HG03060 (cell line): ENCODE measurements at regions not wholly inside any gene's neighbourhood (a gene's known extent, or its start where the extent isn't known, plus 50 kb on each side); places are given as distances from the start of the nearest gene placed in this dataset.

Experiments
- ATAC-seq: cut with Tn5 transposase; IDR thresholded peaks from one replicate; pipeline ENCODE4 v1.9.1; 2021; ENCODE audit warnings: low read depth, moderate number of reproducible peaks; ENCODE audit not compliant: unreplicated experiment

DNA sequence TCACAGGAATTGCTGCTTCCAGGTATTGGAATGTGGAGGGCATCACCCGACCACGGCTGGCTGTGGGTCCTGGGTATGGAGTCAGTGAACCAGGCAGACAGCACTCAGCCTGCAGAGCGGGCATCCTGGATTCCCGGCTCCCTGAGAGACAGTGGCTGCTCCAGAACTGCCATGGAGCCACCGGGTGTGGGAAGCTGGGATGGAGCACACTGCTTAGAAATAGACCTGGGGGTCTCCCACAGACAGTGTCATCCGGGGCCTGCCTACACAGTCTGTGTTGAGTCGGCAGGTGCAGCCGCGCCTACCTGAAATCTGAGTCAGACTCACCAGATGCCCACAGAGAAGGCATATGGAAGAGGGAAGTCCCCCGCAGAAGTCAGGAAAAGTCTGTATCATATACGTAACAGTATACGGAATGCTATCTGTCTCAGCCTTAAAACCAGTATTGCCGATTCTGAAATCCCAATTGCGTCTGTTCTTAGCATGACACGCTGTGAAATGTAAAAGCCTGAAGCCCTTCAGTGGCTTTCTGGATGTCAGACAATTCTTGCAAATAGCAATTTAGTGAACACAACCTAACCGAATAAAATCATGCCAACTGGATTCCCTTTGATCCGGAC lies 509.7 kb upstream of the MYT1L start:
- no peak for ATAC-seq

DNA sequence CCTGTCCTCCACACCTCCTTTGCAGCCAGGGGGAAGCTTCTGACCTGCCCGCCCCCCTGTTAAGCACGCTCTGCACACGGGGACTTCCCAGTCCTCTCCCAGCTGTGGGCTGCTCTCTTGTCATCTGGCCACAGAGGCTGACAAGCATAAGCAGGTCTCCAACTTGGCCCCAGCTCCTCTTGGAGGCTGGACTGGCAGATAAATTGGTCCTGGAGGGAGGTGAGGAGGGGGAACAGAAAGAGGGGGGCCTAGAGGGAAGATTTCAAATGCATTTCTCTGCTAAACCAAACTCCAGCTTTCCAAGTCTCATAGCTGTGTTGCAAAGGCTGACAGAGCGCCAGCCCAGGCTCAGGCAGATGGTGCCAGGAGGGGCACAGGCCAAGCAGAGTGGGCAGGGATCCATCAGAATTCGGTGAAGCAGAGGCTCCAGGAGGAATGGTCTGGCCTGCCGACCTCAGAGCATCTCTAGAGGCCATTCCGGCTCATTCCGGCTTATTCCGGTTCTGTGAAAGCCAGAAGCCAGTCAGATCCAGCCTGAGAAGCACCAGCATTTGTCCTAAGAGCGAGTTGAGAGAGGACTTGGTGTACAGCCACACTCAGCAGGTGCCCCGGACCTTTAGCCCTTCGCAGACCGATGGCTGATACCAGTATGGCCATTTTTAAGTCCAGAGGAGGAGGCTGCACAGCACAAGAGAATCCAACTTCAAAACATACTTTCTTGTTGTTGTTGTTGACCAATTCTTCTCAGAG lies 508.9 kb upstream of the MYT1L start:
- no peak for ATAC-seq

DNA sequence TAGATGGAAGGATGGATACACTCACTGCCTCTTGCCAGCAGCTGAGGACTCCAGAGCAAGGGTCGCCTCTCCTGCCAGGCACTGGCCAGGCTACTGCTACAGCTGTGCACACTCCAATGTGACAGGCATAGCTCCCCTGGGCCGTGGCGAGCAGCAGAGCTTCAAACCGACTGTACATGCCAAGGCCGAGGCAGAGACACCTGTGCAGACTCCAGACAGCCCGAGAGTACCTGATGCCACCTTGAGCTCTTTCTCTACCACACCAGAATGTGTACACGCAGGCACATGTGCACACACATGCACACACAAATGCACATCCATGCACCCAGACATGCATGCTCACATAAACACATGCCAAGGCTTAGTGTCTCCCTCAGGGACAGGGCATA lies 508.3 kb upstream of the MYT1L start:
- no peak for ATAC-seq

DNA sequence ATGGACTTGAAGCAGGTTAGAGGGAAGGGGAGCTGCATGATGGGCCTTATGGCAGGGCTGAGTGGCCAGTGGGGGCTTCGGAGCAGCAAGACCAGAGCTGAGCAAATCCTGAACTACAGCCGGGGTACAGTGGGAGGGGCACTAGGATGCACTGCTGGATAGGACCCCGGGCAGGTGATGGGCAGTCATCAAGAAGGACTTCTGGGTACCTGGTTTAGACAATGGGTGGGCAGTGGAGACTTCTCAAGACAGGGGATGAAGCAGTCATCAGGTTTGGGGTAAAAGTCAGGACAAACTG lies 507.4 kb upstream of the MYT1L start:
- ATAC-seq = no peak

DNA sequence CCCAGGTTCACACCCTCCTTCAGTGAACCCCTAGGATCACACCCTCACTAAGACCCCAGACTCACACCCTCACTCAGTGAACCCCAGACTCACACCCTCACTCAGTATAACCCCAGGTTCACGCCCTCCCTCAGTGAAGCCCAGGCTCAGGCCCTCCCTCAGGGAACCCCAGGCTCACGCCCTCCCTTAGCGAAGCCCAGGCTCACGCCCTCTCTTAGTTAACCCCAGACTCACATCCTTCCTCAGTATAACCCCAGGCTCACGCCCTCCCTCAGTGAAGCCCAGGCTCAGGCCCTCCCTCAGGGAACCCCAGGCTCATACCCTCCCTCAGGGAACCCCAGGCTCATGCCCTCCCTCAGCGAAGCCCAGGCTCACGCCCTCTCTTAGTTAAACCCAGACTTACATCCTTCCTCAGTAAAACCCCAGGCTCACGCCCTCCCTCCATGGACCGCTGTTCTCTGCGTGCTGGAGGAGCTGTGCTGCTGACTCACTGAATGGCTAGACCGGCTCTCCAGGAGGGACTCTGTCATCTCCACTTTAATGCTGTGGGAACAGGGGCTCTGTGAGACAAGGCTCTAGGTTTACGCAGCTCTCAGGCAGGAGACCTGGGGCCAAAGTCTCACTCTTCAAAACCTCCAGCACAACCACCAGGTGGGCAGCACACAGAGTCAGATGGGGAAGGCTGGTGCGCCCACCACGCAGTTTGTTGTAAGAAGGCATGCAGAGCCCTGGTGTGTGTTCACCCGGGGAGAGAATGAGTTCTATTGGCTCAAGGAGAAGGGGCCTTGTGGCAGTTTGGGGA lies 506.9 kb upstream of the MYT1L start:
- no peak for ATAC-seq

DNA sequence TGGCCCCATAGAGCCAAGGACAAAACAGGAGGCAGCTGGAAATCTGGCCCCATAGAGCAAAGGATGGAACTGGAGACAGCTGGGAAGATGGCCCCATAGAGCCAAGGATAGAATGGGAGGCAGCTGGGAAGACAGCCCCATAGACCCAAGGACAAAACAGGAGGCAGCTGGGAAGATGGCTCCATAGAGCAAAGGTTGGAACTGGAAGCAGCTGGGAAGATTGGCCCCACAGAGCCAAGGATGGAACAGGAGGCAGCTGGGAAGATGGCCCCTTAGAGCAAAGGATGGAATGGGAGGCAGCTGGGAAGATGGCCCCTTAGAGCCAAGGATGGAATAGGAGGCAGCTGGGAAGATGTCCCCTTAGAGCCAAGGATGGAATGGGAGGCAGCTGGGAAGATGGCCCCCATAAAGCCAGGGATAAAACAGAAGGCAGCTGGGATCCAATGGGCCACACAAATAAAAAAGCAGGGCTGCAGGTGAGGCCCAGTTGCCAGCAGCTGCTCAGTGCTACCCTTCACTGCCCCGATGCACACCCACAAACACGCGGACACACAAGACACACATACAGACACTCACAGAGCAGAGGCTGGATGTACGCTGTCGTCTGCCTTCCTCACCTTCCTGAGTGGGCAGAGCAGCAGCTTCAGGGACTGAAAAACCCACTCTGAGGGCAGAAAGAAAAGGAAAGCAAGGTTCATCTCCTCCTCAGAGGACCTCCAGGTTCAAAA lies 505.4 kb upstream of the MYT1L start:
- ATAC-seq = no peak

DNA sequence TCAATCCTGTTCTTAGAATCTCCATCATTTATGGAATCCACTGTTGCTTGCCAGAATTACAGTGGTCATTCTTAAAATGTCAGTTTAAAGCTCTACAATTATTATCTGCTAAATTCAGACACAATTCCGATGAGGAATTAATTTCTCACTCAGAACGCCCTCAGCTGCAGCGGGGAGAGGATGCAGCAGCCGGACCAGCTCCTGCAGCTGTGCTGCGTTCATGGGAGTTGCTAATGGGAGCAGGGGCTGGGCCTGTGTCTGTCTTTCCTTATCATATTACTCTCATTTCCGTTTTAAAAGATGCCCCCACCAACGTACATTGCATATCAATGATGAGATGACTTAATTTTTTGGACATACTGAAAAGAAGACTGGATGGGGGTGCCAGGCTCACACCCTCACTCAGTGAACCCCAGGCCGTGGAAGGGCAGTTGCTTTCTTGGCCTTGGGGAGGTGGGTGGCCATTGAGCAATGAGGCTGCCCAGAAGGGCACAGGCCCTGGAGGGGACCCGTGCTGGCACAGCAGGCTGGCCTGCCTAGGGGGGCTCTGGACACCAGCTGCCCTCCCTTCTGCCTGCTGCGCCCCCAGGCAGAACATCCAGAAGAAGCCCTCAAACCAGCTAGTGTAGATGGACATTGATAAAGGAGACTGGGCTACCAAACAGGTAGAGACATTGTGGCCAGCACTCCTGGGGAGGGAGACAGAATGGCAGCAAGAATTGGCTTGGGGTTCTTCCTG lies 503.6 kb upstream of the MYT1L start:
- no peak for ATAC-seq

DNA sequence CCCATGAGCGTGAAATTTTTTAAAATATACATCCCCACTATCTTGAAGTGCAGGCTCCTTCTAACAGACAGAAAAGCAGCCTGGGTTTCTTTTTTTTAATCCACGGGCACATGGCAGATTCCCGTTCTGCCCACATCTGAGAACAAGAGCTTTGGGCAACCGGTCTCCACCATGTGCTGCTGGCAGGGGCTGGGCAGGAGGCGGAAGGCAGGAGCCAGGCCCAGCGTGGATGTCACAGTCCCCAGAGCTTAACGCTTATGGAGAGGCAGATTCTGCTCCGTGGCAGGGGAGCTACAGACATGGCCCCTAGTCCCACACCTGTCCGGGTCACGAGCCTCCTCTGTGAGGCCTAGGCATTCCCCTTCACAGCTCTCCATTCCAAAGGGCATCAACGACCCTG lies 503.0 kb upstream of the MYT1L start:
- no peak for ATAC-seq

DNA sequence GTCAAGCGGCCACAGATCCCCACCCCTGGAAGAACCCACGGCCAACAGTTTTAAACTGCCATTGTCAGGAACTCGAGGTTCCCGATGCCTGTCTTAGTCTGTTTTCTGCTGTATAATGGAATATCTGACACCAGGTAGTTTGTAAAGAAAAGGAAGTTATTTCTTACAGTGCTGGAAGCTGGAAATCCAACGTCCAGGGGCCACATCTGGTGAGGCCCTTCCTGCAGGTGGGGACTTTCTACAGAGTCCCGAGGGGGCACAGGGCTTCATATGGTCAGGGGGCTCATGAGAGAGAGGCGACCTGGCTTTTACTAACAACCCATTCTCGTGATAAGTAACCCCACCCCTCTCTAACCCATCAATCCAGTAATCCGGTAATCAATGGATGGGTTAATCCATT lies 501.6 kb upstream of the MYT1L start:
- ATAC-seq = no peak

DNA sequence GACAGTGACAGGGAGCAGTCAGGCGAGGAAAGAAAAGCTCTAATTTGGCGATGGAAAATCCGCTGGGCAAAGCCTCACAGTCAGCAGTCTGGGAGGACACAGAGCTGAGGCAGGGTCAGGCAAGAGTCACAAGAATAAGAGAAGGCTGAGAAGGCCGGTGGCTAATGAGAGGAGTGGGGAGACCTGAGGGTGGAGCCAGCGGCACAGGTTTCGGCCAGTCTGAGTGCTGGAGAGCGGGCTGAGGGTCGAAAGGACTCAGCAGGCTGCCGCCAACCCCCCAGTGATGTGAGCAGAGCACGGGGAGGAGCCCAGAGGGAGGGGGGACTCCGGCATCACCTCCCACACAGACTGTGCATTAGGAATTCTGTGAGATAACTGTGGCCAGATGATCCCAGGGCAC lies 500.6 kb upstream of the MYT1L start:
- no peak for ATAC-seq

DNA sequence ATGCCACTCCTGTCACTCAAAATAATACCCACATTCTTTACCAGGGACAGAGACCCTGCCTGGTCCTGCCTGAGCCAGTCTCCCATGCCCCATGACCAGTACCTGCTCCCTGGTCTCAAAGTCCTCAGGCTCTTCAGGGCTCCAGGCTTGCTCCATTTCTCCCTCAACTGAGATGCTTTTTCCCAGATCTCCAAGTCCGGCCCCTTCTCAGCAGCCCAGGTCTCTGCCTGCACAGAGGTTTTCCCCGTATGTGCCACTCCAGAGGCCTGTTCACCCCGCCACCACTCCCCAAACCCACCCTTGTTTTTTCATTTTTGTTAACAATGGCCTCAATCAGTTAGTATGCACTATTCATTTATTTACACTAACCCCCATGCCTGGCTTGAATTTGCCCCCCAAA lies 499.5 kb upstream of the MYT1L start:
- ATAC-seq = no peak

DNA sequence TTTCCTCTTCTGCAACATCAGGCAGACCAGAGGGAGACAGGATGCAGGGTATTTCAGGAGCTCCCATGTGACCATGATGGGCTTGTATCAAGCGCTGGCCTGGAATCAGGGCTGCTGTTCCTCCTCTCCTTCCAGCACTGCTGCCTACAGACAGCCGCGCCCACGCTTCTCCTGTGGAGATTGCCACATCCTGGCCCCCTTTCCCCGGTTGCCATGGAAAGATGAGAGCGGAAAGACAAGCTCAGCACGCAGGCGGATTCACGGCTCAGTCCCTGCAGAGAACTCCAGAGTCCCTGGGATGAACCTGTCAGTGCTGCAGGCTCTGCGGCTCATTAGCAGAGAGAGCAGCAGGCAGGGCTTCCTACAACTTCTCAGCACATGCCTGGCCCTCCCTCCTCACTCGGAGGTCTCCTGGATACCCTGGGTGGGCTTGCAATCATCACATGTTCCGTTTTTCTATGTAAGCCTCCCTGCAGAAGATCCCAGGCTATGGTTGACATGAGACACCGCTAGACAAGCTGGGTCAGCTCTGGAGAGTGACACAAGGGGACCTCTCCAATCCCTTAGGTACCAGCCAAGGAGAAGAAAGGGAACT lies 497.8 kb upstream of the MYT1L start:
- no peak for ATAC-seq

DNA sequence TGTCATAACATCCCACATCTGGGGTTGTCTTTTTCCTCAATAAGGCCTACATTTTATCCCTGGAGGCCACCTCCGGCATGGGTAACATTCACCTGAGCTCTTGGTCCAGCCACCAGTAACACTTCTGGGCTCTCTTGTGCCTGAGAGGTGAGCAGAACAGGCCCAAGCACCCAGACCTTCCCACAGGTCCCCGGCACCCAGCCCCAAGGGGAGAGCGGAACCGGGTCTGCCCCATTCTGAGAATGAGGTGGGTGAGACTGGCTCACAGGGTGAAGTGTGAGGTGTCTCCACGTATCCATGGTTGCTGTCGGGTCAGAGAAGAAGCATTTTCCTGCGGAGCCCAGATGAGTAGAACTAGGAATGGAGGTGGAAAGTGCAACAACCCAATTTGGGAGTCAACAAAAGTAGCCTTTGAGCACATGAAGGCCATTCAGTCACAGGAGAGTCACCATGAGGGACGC lies 496.7 kb upstream of the MYT1L start:
- ATAC-seq = no peak

DNA sequence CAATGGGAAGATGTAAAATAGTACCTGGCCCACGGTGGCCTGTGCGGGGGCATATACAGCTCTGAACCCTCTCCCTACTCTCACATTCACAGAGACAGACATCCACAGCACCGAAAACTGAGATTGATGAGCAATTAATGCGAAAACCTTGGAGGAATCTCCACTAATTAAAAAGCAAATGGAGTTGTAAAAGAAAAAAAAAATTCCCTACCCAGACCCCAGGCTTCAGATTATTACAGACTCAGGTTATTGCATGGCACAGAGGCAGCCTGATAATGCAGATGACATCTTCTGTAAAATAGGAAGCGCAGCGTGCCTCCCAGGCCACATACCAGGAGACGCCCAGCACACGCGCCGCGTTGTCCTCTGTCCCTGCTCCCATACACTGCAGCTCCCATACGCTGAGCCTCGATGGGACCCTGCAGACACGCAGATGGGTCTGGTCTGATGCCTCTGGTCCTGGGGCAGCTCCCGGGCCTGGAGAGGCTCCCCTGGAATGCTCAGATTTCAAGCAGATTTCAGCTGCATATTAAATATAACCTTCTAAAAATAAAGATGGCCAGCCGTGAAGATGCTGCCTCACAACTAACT lies 496.1 kb upstream of the MYT1L start:
- ATAC-seq = no peak

DNA sequence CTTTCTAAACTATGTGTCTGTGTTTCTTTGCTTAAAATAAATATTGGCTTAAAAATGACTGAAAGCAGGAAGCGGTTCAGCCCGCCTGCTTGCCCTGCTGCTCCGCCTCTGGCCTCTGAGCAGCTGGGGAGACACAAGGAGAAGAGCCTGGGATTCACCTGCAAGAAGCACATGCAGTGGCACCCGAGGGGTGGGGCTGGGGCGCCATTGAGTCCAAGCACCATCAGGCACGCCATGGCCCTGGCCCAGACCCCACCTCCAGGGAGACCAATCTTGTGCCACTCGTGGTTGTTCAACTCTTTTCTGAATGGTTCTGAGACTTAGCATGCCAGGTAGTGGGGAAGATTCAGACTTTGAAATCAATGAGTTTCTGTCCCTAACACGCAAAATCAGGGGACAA lies 495.5 kb upstream of the MYT1L start:
- ATAC-seq = no peak

DNA sequence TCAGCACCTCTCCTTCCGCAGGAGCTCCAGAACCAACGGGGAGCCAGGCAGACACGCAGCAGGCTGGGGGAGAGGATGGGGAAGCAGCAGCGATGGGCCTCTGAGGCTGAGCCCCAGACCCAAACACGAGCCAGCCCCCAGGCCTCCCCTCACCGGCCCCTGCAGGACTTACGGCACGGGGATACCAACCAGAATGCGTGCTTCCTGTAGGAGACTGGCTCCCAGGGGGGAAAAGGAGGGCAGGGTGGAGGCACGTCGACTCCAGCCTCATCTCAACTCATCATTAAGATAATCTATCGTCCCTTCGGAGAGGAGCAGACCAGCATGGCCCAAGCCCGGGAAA lies 495.1 kb upstream of the MYT1L start:
- ATAC-seq = no peak

DNA sequence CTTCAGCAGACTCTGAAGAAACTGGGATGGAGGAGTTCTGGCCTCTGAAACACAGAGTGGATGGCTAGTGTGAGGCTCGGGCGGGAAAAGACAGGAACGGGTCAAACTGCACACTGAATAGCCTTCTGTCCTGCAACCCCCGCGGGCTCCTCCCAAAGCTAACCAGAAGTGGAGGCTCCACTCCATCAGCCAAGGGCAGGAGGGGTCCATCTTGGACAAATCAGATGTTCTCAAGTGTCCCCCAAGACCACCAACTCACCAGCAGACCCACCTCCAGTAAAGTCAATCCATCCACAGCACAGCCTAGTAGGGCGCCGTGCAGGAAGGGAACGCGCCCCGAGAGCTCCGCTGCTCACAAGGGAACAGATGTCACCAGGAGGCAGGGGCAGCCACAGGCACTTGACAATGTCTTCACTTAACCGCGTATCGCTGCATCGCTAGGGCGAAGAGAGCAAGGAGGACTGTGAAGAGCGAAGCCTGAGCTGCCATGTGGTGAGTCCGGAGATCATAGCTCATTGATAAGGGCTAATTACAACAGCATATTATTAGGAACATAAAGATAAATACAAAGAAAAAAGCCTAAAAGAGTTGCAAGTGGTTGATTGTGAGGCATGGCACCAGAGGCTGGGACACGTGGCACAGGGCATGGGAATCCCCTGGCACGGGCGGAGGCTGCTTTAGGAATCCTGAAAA lies 494.6 kb upstream of the MYT1L start:
- no peak for ATAC-seq

DNA sequence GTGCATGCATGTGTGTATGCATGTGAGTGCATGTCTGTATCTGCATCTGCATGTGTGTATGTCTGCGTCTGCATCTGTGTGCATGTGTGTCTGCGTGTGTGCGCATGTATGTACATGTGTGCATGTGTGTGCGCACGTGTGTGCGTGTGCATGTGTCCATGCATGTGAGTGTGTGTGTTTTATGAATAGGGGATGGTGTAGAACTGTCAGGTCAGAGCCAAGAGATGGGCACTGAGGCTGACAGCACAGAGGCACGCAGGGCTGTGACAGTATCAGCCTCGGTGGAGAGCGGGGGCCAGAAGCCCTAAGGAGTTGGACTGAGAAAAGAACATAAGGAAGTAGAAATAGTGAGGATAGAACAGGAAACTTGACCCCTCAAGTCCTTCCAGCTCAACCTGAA lies 494.0 kb upstream of the MYT1L start:
- ATAC-seq = no peak

DNA sequence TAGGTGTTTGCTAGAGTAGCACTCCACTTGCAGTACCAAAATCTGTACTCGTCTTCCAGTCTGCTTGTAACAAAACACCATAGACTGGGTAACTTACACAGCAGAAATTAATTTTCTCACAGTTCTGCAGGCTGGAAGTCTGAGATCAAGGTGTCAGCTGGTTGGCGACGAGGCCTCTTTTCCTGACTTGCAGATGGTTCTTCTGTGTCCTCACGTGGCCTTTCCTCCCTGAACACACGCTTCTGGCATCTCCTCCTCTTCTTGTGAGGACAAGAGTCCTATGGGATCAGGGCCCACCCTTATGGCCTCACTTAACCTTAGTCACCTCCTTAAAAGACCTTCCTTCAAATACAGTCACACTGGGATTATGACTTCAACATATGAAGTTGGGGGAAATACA lies 493.5 kb upstream of the MYT1L start:
- ATAC-seq = no peak
